WTC11 (cell line): ENCODE measurements at regions not wholly inside any gene's neighbourhood (a gene's known extent, or its start where the extent isn't known, plus 50 kb on each side); places are given as distances from the start of the nearest gene placed in this dataset.

ENCODE experiments used
- ATAC-seq: fragments of 200-7000 bp; cut with Tn5 transposase; 2 replicates; pipeline ENCODE4 v1.10.0; 2021; ENCODE audit warnings: mild to moderate bottlenecking, moderate library complexity
- CTCF ChIA-PET: fragments of 300-600 bp; sonication (Branson Sonifier 250); formaldehyde crosslinking; loops from one replicate; lab custom pipeline; 2021; ENCODE audit warnings: antibody characterized with exemption; lab: Charles Lee
- POLR2A ChIA-PET: fragments of 350-600 bp; sonication (Branson Sonifier 250); formaldehyde crosslinking; loops from one replicate; lab custom pipeline; 2021; ENCODE audit warnings: antibody characterized with exemption; lab: Charles Lee
- DNase-seq: peaks from one replicate; pipeline ENCODE4 v3.0.0; 2021; ENCODE audit warnings: low spot score
- H3K27ac Mint-ChIP-seq: 2 replicates; pipeline ENCODE4 v1.8.0; 2021; ENCODE audit warnings: mixed read lengths
- H3K27me3 Mint-ChIP-seq: 2 replicates; pipeline ENCODE4 v1.8.0; 2021; ENCODE audit warnings: low read depth, mild to moderate bottlenecking, moderate library complexity, mixed read lengths
- H3K36me3 Mint-ChIP-seq: 2 replicates; pipeline ENCODE4 v1.8.0; 2021; ENCODE audit warnings: mixed read lengths
- H3K4me1 Mint-ChIP-seq: 2 replicates; pipeline ENCODE4 v1.8.0; 2022; ENCODE audit warnings: mixed read lengths
- H3K4me3 Mint-ChIP-seq: 2 replicates; pipeline ENCODE4 v1.8.0; 2021; ENCODE audit warnings: mild to moderate bottlenecking, moderate library complexity, mixed read lengths
- H3K9me3 Mint-ChIP-seq: 2 replicates; pipeline ENCODE4 v1.8.0; 2021; ENCODE audit warnings: mixed read lengths
- CREM ChIP-seq: sonication (generic); formaldehyde crosslinking; IDR thresholded peaks from 2 replicates; pipeline ENCODE4 v1.8.1; 2022; ENCODE audit warnings: mild to moderate bottlenecking, missing genetic modification reagents, moderate library complexity
- FOXK1 ChIP-seq: sonication (generic); formaldehyde crosslinking; IDR thresholded peaks from 2 replicates; pipeline ENCODE4 v1.8.0; 2022; ENCODE audit warnings: mild to moderate bottlenecking, moderate library complexity, missing genetic modification reagents
- JAZF1 ChIP-seq: fragments of 250-450 bp; sonication (Bioruptor Pico); IDR thresholded peaks from 2 replicates; pipeline ENCODE4 v1.9.0; 2021; ENCODE audit warnings: moderate library complexity, mild to moderate bottlenecking, inconsistent platforms
- JUN ChIP-seq: sonication (generic); formaldehyde crosslinking; IDR thresholded peaks from 2 replicates; pipeline ENCODE4 v1.8.0; 2023; ENCODE audit warnings: mild to moderate bottlenecking, missing genetic modification reagents
- KAT7 ChIP-seq: sonication (generic); formaldehyde crosslinking; IDR thresholded peaks from 2 replicates; pipeline ENCODE4 v1.8.1; 2023; ENCODE audit warnings: missing genetic modification reagents, mild to moderate bottlenecking, borderline replicate concordance
- MYBL2 ChIP-seq: sonication (generic); formaldehyde crosslinking; IDR thresholded peaks from 2 replicates; pipeline ENCODE4 v1.8.1; 2023; ENCODE audit warnings: mild to moderate bottlenecking, moderate library complexity, missing genetic modification reagents
- NFATC4 ChIP-seq: fragments of 250-450 bp; sonication (Bioruptor Pico); IDR thresholded peaks from 2 replicates; pipeline ENCODE4 v1.9.0; 2021; ENCODE audit warnings: mild to moderate bottlenecking
- NFE2L1 ChIP-seq: sonication (generic); formaldehyde crosslinking; IDR thresholded peaks from 2 replicates; pipeline ENCODE4 v1.8.1; 2023; ENCODE audit warnings: missing genetic modification reagents
- PRRX2 ChIP-seq: fragments of 250-450 bp; sonication (Bioruptor Pico); IDR thresholded peaks from 2 replicates; pipeline ENCODE4 v1.8.0; 2021; ENCODE audit warnings: mild to moderate bottlenecking
- RELA ChIP-seq: sonication (generic); formaldehyde crosslinking; IDR thresholded peaks from 2 replicates; pipeline ENCODE4 v1.8.1; 2022; ENCODE audit warnings: missing genetic modification reagents, mild to moderate bottlenecking, borderline replicate concordance
- SOX15 ChIP-seq: fragments of 250-450 bp; sonication (Bioruptor Pico); IDR thresholded peaks from 2 replicates; pipeline ENCODE4 v1.9.0; 2021; ENCODE audit warnings: mild to moderate bottlenecking
- TCF7 ChIP-seq: sonication (generic); formaldehyde crosslinking; IDR thresholded peaks from 2 replicates; pipeline ENCODE4 v1.8.0; 2022; ENCODE audit warnings: mild to moderate bottlenecking, low read depth, missing genetic modification reagents, moderate library complexity
- TEAD1 ChIP-seq: sonication (generic); formaldehyde crosslinking; IDR thresholded peaks from 2 replicates; pipeline ENCODE4 v1.8.0; 2022; ENCODE audit warnings: mild to moderate bottlenecking, missing genetic modification reagents
- ZBTB43 ChIP-seq: sonication (generic); formaldehyde crosslinking; IDR thresholded peaks from 2 replicates; pipeline ENCODE4 v1.8.1; 2023; ENCODE audit warnings: mild to moderate bottlenecking, missing genetic modification reagents
- ZNF263 ChIP-seq: sonication (generic); formaldehyde crosslinking; IDR thresholded peaks from 2 replicates; pipeline ENCODE4 v1.8.1; 2022; ENCODE audit warnings: low read depth, mild to moderate bottlenecking, moderate library complexity, missing genetic modification reagents
- ZNF281 ChIP-seq: sonication (generic); formaldehyde crosslinking; IDR thresholded peaks from 2 replicates; pipeline ENCODE4 v1.8.0; 2023; ENCODE audit warnings: mild to moderate bottlenecking, missing genetic modification reagents
- ZNF671 ChIP-seq: fragments of 250-450 bp; sonication (Bioruptor Pico); IDR thresholded peaks from 2 replicates; pipeline ENCODE4 v1.8.0; 2021; ENCODE audit warnings: mild to moderate bottlenecking
- TF ChIP-seq, protein P1 (sequence below): sonication (generic); formaldehyde crosslinking; IDR thresholded peaks from 2 replicates; pipeline ENCODE4 v1.8.1; 2023; ENCODE audit warnings: mild to moderate bottlenecking, missing genetic modification reagents
- TF ChIP-seq, protein P2 (sequence below): sonication (generic); formaldehyde crosslinking; IDR thresholded peaks from 2 replicates; pipeline ENCODE4 v1.8.0; 2022; ENCODE audit warnings: mild to moderate bottlenecking, missing genetic modification reagents
- TF ChIP-seq, protein P3 (sequence below): sonication (generic); formaldehyde crosslinking; conservative IDR thresholded peaks from 2 replicates; pipeline ENCODE4 v1.8.1; 2022; ENCODE audit warnings: mild to moderate bottlenecking, missing genetic modification reagents
- TF ChIP-seq, protein P4 (sequence below): fragments of 250-450 bp; sonication (Bioruptor Pico); IDR thresholded peaks from 2 replicates; pipeline ENCODE4 v1.8.0; 2021; ENCODE audit warnings: mild to moderate bottlenecking

GRCh38 chr5:52580921-52581320 lies 206.8 kb upstream of the ITGA1 start:
- ChIA-PET CTCF (no interaction called here), POLR2A (no interaction called here)
- Mint-ChIP-seq H3K4me1 (no peaks in the 10 kb centered on the region; the same call in 1 of the 2 replicates), H3K9me3 (no peaks in the 10 kb centered on the region), H3K27me3 (no peaks in the 10 kb centered on the region), H3K27ac (no peak overlapping the region), H3K4me3 (no peak overlapping the region)
- ATAC-seq, result no peak
- TF ChIP-seq, protein P1, sequence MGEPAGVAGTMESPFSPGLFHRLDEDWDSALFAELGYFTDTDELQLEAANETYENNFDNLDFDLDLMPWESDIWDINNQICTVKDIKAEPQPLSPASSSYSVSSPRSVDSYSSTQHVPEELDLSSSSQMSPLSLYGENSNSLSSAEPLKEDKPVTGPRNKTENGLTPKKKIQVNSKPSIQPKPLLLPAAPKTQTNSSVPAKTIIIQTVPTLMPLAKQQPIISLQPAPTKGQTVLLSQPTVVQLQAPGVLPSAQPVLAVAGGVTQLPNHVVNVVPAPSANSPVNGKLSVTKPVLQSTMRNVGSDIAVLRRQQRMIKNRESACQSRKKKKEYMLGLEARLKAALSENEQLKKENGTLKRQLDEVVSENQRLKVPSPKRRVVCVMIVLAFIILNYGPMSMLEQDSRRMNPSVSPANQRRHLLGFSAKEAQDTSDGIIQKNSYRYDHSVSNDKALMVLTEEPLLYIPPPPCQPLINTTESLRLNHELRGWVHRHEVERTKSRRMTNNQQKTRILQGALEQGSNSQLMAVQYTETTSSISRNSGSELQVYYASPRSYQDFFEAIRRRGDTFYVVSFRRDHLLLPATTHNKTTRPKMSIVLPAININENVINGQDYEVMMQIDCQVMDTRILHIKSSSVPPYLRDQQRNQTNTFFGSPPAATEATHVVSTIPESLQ (CRISPR knock-in tag), result no peak
- TF ChIP-seq CREM (CRISPR knock-in tag), result no peak
- TF ChIP-seq RELA (CRISPR knock-in tag), result no peak
- TF ChIP-seq JUN (CRISPR knock-in tag), result no peak
- TF ChIP-seq, all 79 proteins: peak for 0
- DNase-seq, result no peak
- no peaks in the 10 kb centered on the region for H3K36me3 Mint-ChIP-seq

DNA sequence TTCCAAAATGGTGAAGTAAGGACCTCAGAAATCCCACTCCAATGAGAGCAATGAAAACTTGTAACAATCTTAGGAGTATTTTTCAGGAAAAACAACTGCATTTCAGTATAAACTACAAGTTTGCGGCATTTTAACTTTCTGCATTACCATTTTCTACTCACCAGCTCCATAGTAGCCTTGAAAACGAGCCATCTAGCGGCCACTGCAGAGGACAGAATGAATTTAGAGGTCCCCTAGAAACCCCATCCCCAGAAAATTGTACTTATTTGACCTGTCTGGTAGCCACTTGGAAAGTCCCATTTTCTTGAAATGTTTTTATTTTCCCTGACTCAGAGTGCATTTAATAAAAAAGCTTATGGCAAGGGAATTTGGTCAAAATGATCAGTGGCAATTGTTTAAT lies 205.4 kb upstream of the ITGA1 start:
- peak; percentile 65 for ATAC-seq
- no peaks in the 10 kb centered on the region; the same call in 1 of the 2 replicates for H3K4me1 Mint-ChIP-seq
- TF ChIP-seq FOXK1 (CRISPR knock-in tag), result no peak
- TF ChIP-seq TEAD1 (CRISPR knock-in tag), result no peak
- no peak for TF ChIP-seq NFE2L1
- no peak for TF ChIP-seq SOX15 (CRISPR knock-in tag)
- no peak for TF ChIP-seq PRRX2 (CRISPR knock-in tag)
- TF ChIP-seq, protein P2, sequence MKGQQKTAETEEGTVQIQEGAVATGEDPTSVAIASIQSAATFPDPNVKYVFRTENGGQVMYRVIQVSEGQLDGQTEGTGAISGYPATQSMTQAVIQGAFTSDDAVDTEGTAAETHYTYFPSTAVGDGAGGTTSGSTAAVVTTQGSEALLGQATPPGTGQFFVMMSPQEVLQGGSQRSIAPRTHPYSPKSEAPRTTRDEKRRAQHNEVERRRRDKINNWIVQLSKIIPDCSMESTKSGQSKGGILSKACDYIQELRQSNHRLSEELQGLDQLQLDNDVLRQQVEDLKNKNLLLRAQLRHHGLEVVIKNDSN, result no peak
- no peak for TF ChIP-seq CREM (CRISPR knock-in tag)
- TF ChIP-seq KAT7, result no peak
- TF ChIP-seq ZNF281 (CRISPR knock-in tag), result no peak
- TF ChIP-seq, all 79 proteins: peak for 0
- no peaks in the 10 kb centered on the region for H3K9me3 Mint-ChIP-seq
- no peak overlapping the region for H3K4me3 Mint-ChIP-seq
- no peak overlapping the region for H3K27ac Mint-ChIP-seq
- ChIA-PET CTCF (interaction anchor here (0.6 kb wide), 1 partner anchor 9 kb away, joined by 3 read pairs; no protein-coding TSS in a partner anchor), POLR2A (no interaction called here)
- H3K36me3 Mint-ChIP-seq, result no peaks in the 10 kb centered on the region
- peak; percentile 20 for DNase-seq
- no peaks in the 10 kb centered on the region for H3K27me3 Mint-ChIP-seq

DNA sequence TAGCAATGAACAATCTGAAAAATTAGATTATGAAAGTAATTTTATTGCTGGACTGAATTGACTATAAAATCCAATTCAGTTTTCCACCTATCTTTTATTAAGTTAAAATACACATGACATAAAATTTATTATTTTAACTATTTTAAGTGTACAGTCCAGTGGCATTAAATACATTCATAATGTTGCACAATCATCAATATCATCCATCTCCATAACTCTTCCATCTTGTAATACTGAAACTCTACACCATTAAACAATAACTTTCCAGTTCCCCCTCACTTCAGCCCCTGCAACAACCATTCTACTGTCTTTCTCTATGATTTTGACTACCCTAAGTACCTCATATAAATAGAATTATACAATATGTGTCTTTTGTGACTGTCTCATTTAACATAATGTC lies 200.6 kb upstream of the ITGA1 start:
- DNase-seq (no peak), ATAC-seq (no peak)
- Mint-ChIP-seq H3K27me3 (no peaks in the 10 kb centered on the region), H3K9me3 (no peaks in the 10 kb centered on the region), H3K27ac (no peak overlapping the region), H3K36me3 (no peaks in the 10 kb centered on the region), H3K4me1 (no peaks in the 10 kb centered on the region), H3K4me3 (no peak overlapping the region)
- no peak for TF ChIP-seq ZNF263 (CRISPR knock-in tag)
- TF ChIP-seq TCF7 (CRISPR knock-in tag), result no peak
- ChIA-PET CTCF (no interaction called here), POLR2A (no interaction called here)

GRCh38 chr5:52597625-52598024 lies 190.1 kb upstream of the ITGA1 start:
- no peak for DNase-seq
- POLR2A ChIA-PET, result no interaction called here
- H3K9me3 Mint-ChIP-seq, result peaks cover 14% of the 10 kb centered on the region
- H3K27ac Mint-ChIP-seq, result no peak overlapping the region
- peaks cover 15% of the 10 kb centered on the region for H3K4me1 Mint-ChIP-seq
- CTCF ChIA-PET, result no interaction called here
- ATAC-seq, result no peak
- H3K36me3 Mint-ChIP-seq, result no peaks in the 10 kb centered on the region
- H3K27me3 Mint-ChIP-seq, result no peaks in the 10 kb centered on the region; the same call in 1 of the 2 replicates
- no peak overlapping the region for H3K4me3 Mint-ChIP-seq
- TF ChIP-seq NFATC4 (CRISPR knock-in tag) (no peak), NFE2L1 (no peak), CREM (CRISPR knock-in tag) (no peak), ZBTB43 (CRISPR knock-in tag) (no peak), FOXK1 (CRISPR knock-in tag) (no peak), MYBL2 (CRISPR knock-in tag) (no peak), JAZF1 (CRISPR knock-in tag) (no peak), ZNF671 (CRISPR knock-in tag) (no peak)
- TF ChIP-seq, protein P3, sequence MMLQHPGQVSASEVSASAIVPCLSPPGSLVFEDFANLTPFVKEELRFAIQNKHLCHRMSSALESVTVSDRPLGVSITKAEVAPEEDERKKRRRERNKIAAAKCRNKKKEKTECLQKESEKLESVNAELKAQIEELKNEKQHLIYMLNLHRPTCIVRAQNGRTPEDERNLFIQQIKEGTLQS (CRISPR knock-in tag), result no peak
- TF ChIP-seq, protein P4, sequence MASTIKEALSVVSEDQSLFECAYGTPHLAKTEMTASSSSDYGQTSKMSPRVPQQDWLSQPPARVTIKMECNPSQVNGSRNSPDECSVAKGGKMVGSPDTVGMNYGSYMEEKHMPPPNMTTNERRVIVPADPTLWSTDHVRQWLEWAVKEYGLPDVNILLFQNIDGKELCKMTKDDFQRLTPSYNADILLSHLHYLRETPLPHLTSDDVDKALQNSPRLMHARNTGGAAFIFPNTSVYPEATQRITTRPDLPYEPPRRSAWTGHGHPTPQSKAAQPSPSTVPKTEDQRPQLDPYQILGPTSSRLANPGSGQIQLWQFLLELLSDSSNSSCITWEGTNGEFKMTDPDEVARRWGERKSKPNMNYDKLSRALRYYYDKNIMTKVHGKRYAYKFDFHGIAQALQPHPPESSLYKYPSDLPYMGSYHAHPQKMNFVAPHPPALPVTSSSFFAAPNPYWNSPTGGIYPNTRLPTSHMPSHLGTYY, result no peak
